Fibroblast of skin of right biceps (primary cell): ENCODE measurements at regions not wholly inside any gene's neighbourhood (a gene's known extent, or its start where the extent isn't known, plus 50 kb on each side); places are given as distances from the start of the nearest gene placed in this dataset.
"Not testable (repeated sequence)": the region's sequence is repeated elsewhere in the genome, so short reads cannot be mapped to it uniquely, and the experiment has no call there.

Experiments used
- DNase-seq: peaks from one replicate; pipeline ENCODE4 v3.0.0-alpha.2; 2013

GRCh38 chr6:133129556-133129955 lies 111.6 kb upstream of the EYA4 start:
- DNase-seq: no peak

- DNase-seq: peak; percentile 60
Observed at GRCh38 chr6:133130863-133131262, 110.3 kb upstream of the EYA4 start.

GRCh38 chr6:133131621-133132465 lies 109.3 kb upstream of the EYA4 start:
- peak; percentile 14 for DNase-seq

- DNase-seq: no peak
Observed at GRCh38 chr6:133132466-133132971, 108.6 kb upstream of the EYA4 start.

DNA sequence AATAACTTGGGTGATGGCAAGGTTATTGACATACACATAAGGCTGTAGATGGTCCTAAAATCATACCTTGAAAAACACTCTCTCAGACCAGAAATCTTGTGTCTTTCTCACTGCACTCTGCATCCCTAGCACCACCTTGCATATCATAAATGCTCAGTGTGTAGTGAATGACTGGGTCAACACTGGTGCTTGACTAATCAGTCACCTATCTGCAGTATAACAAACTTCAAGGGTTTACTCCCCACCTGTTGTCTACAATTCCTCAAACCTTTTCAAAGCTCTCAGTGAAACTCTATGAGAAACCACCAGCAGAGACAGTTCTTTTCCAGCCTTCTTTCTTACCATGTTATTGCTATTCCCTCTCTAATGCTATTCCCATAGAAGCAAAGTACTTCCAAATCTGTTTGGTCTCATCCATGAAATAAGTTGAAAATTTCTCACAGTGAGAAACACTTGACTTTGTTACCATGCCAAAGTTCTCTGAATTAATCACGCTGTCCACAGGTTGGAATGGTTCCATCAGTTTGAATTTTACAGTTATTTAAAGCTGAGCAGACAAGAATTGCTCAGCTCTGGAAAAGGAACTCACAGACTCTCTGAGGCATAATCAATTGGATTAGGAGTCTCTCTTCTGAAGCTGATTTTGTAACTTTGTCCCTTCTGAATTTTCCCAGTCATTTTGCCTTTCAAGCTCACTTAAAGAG lies 104.8 kb upstream of the EYA4 start:
- DNase-seq: no peak

DNA sequence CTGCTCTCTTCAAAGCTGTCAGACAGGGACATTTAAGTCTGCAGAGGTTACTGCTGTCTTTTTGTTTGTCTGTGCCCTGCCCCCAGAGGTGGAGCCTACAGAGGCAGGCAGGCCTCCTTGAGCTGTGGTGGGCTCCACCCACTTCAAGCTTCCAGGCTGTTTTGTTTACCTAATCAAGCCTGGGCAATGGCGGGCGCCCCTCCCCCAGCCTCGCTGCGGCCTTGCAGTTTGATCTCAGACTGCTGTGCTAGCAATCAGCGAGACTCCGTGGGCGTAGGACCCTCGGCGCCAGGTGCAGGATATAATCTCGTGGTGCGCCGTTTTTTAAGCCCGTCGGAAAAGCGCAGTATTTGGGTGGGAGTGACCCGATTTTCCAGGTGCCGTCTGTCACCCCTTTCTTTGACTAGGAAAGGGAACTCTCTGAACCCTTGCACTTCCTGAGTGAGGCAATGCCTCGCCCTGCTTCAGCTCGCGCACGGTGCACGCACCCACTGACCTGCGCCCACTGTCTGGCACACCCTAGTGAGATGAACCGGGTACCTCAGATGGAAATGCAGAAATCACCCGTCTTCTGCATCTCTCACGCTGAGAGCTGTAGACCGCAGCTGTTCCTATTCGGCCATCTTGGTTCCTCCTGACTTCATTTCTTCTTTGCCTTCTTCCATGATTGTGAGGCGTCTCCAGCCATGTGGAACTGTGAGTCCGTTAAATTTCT lies 93.5 kb upstream of the EYA4 start:
- not testable (repeated sequence) for DNase-seq

GRCh38 chr6:133156689-133157088 lies 84.5 kb upstream of the EYA4 start:
- no peak for DNase-seq

DNA sequence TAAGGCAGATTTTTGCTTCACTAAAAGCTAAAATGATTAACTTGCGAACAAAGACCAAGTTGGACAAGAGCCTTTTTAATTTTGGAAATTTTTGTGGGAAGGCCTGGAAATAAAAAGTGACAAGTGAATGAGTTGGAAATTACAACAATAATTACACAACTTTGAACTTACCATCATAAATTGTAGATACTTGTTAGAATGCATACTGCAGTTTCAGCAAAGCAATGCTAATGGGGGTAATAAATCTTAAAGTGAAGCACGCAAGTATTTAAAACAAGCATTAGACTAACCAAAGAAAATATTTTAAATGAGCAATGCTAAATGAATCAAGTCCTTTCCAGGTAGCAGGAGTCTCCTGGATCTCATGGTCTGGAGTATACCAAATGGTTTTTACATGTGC lies 83.2 kb upstream of the EYA4 start:
- DNase-seq: no peak

- DNase-seq: peak; percentile 19
Observed at GRCh38 chr6:133159255-133159795, 81.8 kb upstream of the EYA4 start.

- DNase-seq: peak; percentile 5
Observed at GRCh38 chr6:133160536-133160935, 80.6 kb upstream of the EYA4 start.

GRCh38 chr6:133165235-133165634 lies 75.9 kb upstream of the EYA4 start:
- no peak for DNase-seq

DNA sequence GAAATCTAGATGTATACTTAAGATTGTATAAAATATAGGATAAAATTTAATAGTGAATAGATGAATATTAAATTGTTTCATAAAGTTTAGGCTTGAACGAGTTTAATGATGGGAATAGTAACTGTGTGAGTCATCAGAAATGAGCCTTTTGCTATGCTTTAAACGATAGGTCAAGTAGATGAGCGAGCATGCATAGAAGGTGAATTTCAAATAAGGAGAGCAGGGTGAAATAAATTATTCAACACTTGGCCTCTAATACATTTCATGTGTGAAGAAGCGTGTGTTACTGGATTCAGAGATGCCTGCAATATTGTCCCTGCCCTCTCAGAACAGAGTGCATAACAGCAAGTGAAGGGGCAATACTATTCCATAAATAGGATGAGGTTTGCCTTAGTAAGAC lies 74.4 kb upstream of the EYA4 start:
- no peak for DNase-seq

- DNase-seq: no peak
Observed at GRCh38 chr6:133169901-133170300, 71.3 kb upstream of the EYA4 start.

- DNase-seq: peak; percentile 3
Observed at GRCh38 chr6:133170602-133171001, 70.6 kb upstream of the EYA4 start.

DNA sequence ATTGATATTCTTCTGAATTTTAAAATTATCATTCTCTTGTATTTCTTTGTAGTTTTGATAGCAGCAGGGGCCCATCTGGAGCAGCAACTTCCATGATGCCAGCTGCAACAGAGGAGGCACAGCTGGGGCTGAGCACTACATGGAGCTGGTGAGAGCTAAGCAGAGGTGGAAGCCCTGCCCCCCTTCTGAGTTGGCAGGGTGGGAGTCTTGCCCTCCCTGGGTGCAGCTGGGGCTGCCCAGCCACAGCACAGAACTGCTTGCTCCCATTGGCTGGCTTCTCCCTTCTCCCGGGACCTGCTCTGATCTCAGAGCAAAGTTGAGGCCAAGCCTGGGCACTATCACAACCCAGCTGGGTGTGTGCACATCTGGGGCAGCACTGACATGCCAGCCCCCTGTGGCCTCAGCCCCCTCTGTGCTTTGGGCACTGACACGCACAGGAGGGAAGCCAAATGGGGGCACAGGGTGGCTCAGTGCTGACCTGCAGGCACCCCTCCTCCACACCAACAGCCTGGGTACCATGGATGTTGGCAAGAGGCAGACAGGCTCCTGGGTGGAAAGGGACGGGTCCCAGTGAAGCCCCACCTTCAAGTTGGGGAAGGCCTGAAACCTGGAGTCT lies 69.1 kb upstream of the EYA4 start:
- no peak for DNase-seq

DNA sequence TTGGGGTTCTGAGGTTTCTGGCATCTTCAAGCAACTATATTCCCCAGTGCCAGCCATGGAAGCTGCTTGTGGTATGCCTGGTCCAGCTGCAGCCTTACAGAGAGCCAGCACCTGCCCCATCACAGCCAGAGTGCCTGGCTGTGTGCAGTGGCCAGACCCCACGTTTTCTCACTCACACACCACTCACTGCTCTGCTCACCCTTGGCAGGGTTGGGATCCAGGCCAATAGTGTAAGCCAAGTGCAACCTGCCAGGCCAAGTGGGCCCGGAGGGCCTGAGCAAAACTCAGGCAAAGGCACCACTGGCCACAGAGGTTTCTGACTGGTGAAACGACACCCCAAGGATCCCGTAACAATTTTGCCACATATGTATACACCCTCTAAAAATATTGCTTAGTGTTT lies 67.9 kb upstream of the EYA4 start:
- no peak for DNase-seq

- DNase-seq: no peak
Observed at GRCh38 chr6:133179481-133179880, 61.7 kb upstream of the EYA4 start.

- no peak for DNase-seq
Observed at GRCh38 chr6:133183691-133184090, 57.5 kb upstream of the EYA4 start.

GRCh38 chr6:133184798-133185372 lies 56.3 kb upstream of the EYA4 start:
- DNase-seq: no peak

DNA sequence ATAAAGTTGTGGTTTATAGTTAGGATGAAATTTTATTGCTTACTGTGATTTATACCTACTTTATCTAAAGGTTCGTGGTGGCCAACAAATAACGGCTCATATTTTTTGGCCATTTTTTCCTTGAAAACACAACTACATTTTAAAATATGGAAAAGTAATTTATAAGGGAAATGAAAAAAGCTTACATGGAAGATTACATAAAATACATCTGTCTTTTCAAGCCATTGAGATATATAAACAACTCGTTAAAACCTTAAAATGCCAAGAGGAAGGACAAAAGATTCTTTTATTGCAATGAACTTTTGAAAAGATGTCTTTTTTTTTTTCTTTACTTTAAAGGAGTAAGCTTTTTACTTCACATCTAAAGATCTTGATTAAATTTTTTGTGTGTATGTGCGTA lies 55.4 kb upstream of the EYA4 start:
- no peak for DNase-seq

DNA sequence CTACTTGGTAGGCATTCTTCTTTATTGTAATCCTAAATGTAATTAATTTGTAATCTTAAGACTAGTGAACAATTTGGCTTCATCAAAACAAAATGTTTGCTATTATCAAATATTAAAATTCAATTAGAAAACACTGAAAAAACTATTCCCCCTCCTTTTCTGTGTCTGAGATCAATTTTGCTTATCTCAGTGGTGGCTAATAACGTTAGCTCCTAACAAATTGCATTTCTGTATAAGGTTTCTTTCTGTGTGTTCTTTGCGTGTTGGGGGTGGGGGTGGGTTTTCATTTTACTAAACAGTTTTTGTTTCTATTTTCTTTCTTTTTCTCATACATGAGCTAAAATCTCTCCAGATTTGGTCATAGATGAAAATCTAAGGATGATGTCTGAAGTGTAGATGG lies 54.0 kb upstream of the EYA4 start:
- no peak for DNase-seq
